ENCODE measurements at regions not wholly inside any gene's neighbourhood (a gene's known extent, or its start where the extent isn't known, plus 50 kb on each side); places are given as distances from the start of the nearest gene placed in this dataset.
"Not testable (repeated sequence)": the region's sequence is repeated elsewhere in the genome, so short reads cannot be mapped to it uniquely, and the experiment has no call there.

GRCh38 chr3:27797773-27798172 is 75.7 kb upstream of the EOMES start:
- H3K36me3 ChIP-seq: no peaks in the 10 kb centered on the region
- TF ChIP-seq, protein P1, sequence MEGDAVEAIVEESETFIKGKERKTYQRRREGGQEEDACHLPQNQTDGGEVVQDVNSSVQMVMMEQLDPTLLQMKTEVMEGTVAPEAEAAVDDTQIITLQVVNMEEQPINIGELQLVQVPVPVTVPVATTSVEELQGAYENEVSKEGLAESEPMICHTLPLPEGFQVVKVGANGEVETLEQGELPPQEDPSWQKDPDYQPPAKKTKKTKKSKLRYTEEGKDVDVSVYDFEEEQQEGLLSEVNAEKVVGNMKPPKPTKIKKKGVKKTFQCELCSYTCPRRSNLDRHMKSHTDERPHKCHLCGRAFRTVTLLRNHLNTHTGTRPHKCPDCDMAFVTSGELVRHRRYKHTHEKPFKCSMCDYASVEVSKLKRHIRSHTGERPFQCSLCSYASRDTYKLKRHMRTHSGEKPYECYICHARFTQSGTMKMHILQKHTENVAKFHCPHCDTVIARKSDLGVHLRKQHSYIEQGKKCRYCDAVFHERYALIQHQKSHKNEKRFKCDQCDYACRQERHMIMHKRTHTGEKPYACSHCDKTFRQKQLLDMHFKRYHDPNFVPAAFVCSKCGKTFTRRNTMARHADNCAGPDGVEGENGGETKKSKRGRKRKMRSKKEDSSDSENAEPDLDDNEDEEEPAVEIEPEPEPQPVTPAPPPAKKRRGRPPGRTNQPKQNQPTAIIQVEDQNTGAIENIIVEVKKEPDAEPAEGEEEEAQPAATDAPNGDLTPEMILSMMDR (IDR thresholded peaks at IDR 0.05; ENCODE audit: low read depth, low read length): no peak

GRCh38 chr3:27800261-27800660 is 78.1 kb upstream of the EOMES start:
- no peaks in the 10 kb centered on the region for H3K36me3 ChIP-seq

More at GRCh38 chr3:27797773-27798172, 75.7 kb upstream of the EOMES start:
- DNase-seq (ENCODE audit: low read depth in 1 of 2, low spot score in 1 of 2): no peak
- no peak overlapping the region for H3K27ac ChIP-seq
- H3K27me3 ChIP-seq: no peaks in the 10 kb centered on the region
- H3K9me3 ChIP-seq (ENCODE audit: low read depth): no peaks in the 10 kb centered on the region
- no peak overlapping the region for H3K4me3 ChIP-seq
- H3K4me1 ChIP-seq (ENCODE audit: low read depth): no peaks in the 10 kb centered on the region

DNA sequence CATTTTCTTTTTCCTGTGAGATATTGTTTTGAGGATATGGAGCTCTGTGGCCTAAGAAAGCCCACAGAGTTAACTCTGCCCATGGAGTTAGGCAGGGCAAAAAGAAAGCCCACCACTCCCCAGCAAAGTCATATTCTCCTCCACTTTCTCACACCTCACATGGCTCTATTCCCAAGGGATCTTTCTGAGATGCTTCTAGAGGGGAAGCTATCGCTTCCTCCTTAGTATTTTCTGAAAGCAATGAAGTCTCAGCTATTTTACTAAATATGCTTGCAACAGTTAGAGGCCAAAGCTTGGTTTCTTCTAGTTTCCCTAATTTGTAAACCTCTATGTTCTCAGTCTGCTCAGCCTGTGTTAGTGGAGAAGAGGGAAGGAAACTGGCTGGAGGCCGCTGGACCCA is 80.3 kb upstream of the EOMES start:
- H3K4me1 ChIP-seq (ENCODE audit: low read depth): no peaks in the 10 kb centered on the region
- H3K27ac ChIP-seq: no peak overlapping the region
- TF ChIP-seq, protein P1 (IDR thresholded peaks at IDR 0.05; ENCODE audit: low read depth, low read length): no peak
- no peaks in the 10 kb centered on the region for H3K27me3 ChIP-seq
- DNase-seq (ENCODE audit: low read depth in 1 of 2, low spot score in 1 of 2): no peak
- no peak overlapping the region for H3K4me3 ChIP-seq
- no peaks in the 10 kb centered on the region for H3K9me3 ChIP-seq (ENCODE audit: low read depth)
- H3K36me3 ChIP-seq: no peaks in the 10 kb centered on the region

More at GRCh38 chr3:27800261-27800660, 78.1 kb upstream of the EOMES start:
- Histone ChIP-seq H3K4me3 (no peak overlapping the region), H3K4me1 (ENCODE audit: low read depth) (no peaks in the 10 kb centered on the region), H3K9me3 (ENCODE audit: low read depth) (no peaks in the 10 kb centered on the region), H3K27me3 (no peaks in the 10 kb centered on the region), H3K27ac (no peak overlapping the region)
- DNase-seq (ENCODE audit: low read depth in 1 of 2, low spot score in 1 of 2): no peak
- TF ChIP-seq, protein P1 (IDR thresholded peaks at IDR 0.05; ENCODE audit: low read depth, low read length): no peak

GRCh38 chr3:27802849-27803248 is 80.7 kb upstream of the EOMES start:
- Histone ChIP-seq H3K36me3 (no peaks in the 10 kb centered on the region), H3K4me1 (ENCODE audit: low read depth) (no peaks in the 10 kb centered on the region), H3K9me3 (ENCODE audit: low read depth) (no peaks in the 10 kb centered on the region), H3K27me3 (no peaks in the 10 kb centered on the region), H3K27ac (no peak overlapping the region), H3K4me3 (no peak overlapping the region)
- TF ChIP-seq, protein P1 (IDR thresholded peaks at IDR 0.05; ENCODE audit: low read depth, low read length): no peak
- no peak for DNase-seq (ENCODE audit: low read depth in 1 of 2, low spot score in 1 of 2)

DNA sequence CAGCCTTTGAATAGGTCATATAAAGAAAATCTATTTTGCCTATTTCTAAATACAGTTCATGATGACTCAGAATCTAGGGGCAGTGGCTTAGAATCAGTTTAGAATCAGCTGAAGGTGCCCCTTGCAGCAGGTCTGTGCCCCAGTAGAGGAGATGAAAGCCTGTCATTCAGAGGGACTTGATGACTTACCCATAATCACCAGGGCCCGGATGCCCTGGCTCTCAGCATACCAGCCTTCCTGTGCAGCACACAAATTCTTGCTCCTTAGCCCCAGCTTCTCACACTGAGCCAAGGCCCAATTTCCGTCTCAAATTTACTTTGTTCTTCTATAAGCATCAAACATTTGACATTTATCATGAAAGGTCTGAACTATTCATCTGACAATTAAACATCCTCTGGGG is 83.2 kb upstream of the EOMES start:
- Histone ChIP-seq H3K4me3 (no peak overlapping the region), H3K27me3 (no peaks in the 10 kb centered on the region), H3K27ac (no peak overlapping the region), H3K36me3 (no peaks in the 10 kb centered on the region), H3K9me3 (ENCODE audit: low read depth) (no peaks in the 10 kb centered on the region), H3K4me1 (ENCODE audit: low read depth) (no peaks in the 10 kb centered on the region)
- no peak for DNase-seq (ENCODE audit: low read depth in 1 of 2, low spot score in 1 of 2)
- TF ChIP-seq, protein P1 (IDR thresholded peaks at IDR 0.05; ENCODE audit: low read depth, low read length): no peak

- no peaks in the 10 kb centered on the region for H3K4me1 ChIP-seq (ENCODE audit: low read depth)
- H3K36me3 ChIP-seq: no peaks in the 10 kb centered on the region
- DNase-seq (ENCODE audit: low read depth in 1 of 2, low spot score in 1 of 2): no peak
- H3K9me3 ChIP-seq (ENCODE audit: low read depth): no peaks in the 10 kb centered on the region
- no peak overlapping the region for H3K27ac ChIP-seq
- H3K4me3 ChIP-seq: no peak overlapping the region
- TF ChIP-seq, protein P1 (IDR thresholded peaks at IDR 0.05; ENCODE audit: low read depth, low read length): no peak
- H3K27me3 ChIP-seq: no peaks in the 10 kb centered on the region
Observed at GRCh38 chr3:27813255-27813654, 91.1 kb upstream of the EOMES start.

GRCh38 chr3:27821609-27822008 is 99.5 kb upstream of the EOMES start:
- not testable (repeated sequence) for H3K36me3 ChIP-seq; H3K4me1 ChIP-seq (ENCODE audit: low read depth); H3K9me3 ChIP-seq (ENCODE audit: low read depth); H3K4me3 ChIP-seq; H3K27me3 ChIP-seq; DNase-seq (ENCODE audit: low read depth in 1 of 2, low spot score in 1 of 2); H3K27ac ChIP-seq
